ENCODE measurements at regions not wholly inside any gene's neighbourhood (a gene's known extent, or its start where the extent isn't known, plus 50 kb on each side); places are given as distances from the start of the nearest gene placed in this dataset.

DNA sequence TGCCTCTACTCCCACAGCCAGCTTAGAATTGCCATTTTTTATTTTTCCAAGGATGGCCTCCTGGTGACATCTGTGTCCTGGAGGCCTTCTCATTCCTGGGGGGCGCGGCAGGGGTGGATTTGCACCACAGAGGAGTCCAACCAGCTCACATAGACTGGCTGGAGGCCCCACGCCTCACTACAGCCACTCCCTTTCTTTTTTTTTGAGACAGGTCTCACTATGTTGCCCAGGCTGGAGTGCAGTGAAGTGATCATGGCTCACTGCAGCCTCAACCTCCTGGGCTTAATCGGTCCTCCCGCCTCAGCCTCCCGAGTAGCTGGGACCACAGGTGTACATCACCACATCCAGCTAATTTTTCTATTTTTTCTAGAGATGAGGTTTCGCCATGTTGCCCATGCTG is 57.6 kb upstream of the DOCK1 start:
- DNase-seq (ENCODE audit: low spot score): no peak

DNA sequence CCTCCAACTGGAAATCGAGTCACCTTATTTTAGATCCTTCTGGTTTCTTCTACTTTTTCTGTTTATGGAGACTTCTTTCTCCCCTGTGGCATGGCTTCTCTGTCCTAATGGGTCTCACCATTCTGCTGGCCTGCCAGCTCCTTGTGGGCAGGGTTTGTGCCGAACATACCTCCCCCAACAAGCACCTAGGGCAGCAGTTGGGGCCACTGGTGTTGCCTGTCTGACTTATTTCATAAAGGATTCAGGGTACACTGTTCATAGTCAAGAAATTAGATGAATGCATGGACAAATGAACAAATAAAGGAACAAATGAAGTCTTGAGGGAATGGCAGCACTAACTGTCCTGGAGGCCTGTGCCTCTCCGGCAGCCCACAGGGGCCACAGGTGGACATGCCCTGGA is 55.6 kb upstream of the DOCK1 start:
- no peak for DNase-seq (ENCODE audit: low spot score)

DNA sequence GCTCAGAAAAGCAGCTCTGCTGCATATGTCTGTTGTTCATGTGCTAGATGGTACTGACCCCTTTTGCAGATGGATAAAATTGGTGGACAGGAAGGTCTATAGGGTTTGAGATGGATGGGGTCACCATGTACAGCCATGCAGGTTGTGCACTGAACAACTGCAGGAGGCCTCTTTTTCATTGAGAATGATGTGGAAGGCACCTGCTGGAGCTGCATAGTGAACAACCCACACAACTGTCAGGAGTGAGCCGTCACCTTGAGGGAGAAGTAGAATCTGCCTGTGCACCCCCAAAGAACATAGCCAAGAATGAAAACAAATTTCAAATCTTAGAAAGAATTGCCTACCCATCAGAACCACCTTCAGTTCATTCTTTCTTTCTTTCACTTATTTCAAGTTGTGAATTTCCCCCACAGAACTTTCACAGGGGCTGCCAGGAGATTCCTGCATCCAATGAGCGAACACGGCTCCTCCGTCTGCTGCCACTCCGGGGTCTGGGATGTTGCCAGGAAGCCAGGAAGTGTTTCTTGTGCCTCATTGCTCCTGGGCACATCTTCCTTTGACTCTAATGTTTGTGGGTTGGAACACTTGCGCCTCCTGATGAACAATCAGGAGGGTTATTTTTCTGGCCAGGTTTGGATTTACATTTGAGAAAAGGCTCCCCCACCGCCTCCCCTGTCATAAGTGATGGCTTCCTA is 53.7 kb upstream of the DOCK1 start:
- DNase-seq (ENCODE audit: low spot score): no peak

DNA sequence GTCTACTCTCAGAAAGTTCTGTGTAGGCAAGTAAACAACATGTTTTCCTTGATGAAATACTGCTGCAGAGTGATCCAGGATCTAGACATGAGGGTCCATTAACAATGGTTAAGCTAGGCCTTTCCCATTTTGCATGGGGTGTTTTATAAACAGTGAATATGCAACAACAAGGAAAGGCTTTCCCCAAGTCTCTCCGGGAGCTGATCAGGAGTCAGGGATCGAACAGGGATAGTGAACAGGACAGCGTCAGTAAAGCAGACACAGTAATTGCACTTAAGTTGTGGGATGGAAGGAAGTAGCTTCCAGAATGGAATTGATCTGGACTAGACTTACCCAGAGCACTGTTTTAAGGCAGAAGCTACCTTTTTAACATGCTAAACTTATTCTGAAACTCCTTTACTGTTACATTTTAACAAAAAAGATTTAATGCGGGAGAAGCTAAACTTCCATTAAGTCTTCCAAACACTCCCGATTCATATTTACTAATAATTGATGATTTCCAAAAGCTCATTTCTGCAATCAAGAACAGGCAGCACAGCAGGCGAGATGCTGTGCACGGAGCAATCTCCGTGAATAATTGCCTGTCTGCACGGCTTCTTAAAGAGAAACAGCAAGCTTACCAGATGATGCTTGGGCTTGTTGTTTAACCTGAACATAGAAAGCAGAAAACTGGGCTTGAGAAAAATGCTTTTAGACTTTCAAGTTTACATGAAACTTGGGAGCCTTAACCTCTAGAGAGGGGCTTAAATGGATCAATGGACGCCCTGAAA is 50.3 kb upstream of the DOCK1 start:
- DNase-seq (ENCODE audit: low spot score): no peak
